ENCODE measurements at regions not wholly inside any gene's neighbourhood (a gene's known extent, or its start where the extent isn't known, plus 50 kb on each side); places are given as distances from the start of the nearest gene placed in this dataset.

- TF ChIP-seq RAD21 (IDR thresholded peaks at IDR 0.05; ENCODE audit: insufficient read depth, low read depth, low read length): no peak
- TF ChIP-seq MTA3 (IDR thresholded peaks at IDR 0.05; ENCODE audit: borderline replicate concordance, low read length): no peak
- TF ChIP-seq EP300 (IDR thresholded peaks at IDR 0.05; ENCODE audit: borderline replicate concordance in 1 of 2, control insufficient read depth in 1 of 2, low read depth in 2 of 2, low read length in 2 of 2): no peak
- TF ChIP-seq BCL3 (IDR thresholded peaks at IDR 0.05; ENCODE audit: borderline replicate concordance, insufficient read depth, low read depth, low read length, poor library complexity, severe bottlenecking): no peak
- no peak for TF ChIP-seq CEBPB (IDR thresholded peaks at IDR 0.05; ENCODE audit: borderline replicate concordance in 1 of 2, low read depth in 2 of 2, low read length in 2 of 2)
- TF ChIP-seq FOXK2 (IDR thresholded peaks at IDR 0.05): no peak
- TF ChIP-seq MEF2A (IDR thresholded peaks at IDR 0.05; ENCODE audit: insufficient read depth, low read depth, low read length): no peak
- no peak for TF ChIP-seq GABPA (IDR thresholded peaks at IDR 0.05; ENCODE audit: low read depth)
- no peak for TF ChIP-seq TAF1 (IDR thresholded peaks at IDR 0.05; ENCODE audit: borderline replicate concordance, low read depth, low read length)
Measured at GRCh38 chr12:22924391-22924790, 299.4 kb downstream of the ETNK1 start.
